Kidney tubule cell (primary cell): ENCODE measurements at regions not wholly inside any gene's neighbourhood (a gene's known extent, or its start where the extent isn't known, plus 50 kb on each side); places are given as distances from the start of the nearest gene placed in this dataset.

Experiments
- DNase-seq: peaks from one replicate; pipeline ENCODE4 v3.0.0-alpha.2; 2018; ENCODE audit warnings: low spot score

DNA sequence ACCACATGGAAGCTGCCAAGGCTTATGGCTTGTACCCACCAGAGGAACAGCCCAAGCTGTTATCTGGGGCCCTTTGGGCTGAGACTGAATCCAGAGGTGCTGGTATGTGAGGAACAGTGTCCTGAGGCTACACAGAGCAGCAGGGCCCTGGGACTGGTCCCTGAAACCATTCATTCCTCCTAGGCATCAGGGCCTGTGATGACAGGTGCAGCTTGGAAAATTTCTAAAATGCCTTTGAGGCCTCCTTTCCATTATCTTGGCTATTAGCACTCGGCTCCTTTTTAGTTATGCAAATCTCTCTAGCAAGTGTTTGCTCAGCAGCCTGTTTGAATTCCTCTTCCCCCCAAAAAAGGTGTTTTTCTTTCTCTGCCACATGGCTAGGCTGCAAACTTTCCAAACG, 1151.7 kb upstream of the LRRN3 start:
- DNase-seq = no peak

DNA sequence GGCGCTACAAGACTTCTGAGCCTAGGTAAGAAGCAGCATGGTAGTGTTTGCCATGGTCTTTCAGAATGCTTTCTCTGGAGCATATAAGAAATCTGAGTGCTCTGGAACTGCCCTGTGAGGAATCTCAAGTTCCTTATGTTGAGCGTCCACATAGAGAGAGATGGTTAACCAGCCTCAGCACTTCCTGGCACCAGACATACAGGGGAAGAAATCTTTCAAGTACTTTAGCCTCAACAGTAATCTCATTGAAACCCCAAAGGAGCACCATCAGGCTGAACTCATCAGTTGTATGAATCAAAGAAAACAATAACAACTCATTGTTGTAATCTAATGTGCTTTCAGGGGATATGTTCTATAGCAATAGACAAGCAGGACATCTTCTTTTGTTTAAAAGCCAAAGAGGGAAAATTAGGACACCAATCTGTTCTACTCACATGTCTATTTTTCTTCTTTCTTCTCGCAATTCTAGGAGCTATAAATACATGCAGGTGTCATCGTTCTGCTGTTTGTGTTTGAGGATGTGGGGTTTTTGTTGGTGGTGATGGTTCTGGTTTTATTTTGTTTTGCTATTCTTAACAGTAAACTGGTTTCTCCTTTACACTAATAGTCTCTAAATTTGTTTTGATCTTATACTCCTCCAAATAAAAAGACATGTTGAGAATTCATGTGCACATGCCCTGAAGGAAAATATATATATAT, 1145.0 kb upstream of the LRRN3 start:
- no peak for DNase-seq

DNA sequence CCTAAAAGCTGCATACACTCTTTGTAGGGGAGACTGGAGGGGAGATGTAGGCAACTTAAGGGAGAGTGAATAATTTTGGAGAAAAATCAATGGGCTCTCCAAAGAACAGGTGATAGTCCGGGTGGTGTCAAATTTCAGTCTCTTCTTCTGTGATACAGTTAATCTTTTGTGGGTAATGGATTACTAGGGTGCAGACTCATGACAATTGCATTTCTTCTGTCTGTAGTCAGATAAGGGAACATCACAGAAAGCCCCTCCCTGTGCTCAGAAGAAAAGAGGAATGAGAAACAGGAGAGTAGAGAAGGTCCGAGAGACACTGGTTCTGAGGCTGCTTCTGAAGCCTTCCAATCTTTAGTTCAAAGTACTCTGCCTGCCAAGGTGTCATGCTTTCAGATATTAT, 1140.7 kb upstream of the LRRN3 start:
- peak; percentile 78 for DNase-seq

DNA sequence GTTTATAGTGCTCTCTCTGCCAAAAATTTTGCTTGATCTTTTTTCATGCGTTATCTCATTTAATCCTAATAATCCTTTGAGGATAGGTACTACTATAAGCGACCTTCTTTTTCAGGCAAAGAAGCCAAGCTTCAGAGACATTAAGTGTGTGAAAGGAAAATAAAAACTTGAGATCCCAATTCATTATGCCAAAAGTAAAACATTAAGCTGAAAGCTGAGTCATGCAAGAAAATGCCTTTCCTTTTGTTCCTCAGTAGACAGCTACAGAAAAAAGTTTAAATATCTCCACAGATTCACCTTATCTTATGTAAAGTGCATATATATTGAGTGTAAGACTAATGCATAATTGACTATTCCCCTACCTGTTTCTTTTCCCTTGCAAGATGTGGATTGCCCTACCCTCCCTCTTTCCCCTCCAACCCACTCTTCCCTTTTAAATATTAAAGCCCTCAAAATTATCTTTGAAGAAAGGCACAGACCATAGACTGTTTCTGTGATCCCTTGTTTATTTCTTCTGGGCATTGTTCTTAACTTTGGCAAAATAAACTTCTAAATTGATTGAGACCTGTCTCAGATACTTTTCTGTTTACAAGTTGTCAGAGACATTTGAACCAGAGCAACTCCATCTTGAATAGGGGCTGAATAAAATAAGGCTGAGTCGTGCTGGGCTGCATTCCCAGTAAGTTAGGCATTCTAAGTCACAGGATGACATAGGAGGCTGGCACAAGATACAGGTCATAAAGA, 1139.9 kb upstream of the LRRN3 start:
- peak; percentile 65 for DNase-seq

DNA sequence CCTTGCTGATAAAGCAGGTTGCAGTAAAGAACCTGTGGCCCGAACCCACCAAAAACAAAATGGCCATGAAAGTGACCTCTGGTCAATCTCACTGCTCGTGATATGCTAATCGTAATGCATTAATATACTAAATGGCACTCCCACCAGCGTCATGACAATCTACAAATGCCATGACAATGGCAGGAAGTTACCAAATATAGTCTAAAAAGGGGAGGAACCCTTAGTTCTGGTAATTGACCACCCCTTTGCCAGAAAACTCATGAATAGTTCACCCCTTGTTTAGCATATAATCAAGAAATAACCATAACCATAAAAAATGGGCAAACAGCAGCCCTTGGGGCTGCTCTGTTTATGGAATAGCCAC, 1139.4 kb upstream of the LRRN3 start:
- DNase-seq = no peak

DNA sequence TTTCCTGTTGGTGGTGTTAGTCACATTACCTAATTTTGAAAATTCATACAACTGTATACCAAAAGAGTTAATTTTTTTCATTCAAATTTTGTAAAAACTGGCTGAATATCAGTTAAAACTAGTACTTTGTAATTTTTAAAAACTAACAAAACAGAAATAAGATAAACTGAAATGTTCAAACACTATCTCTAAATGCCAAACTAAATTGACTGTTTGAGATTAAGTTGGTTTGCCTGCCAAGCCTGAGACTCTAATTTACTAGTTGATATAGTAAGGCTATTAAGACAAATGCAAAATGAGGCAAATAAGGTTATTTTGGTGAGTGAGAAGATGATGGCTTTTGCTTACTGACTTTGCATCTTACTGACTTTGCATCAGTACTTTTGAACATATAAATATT, 1134.9 kb upstream of the LRRN3 start:
- DNase-seq = no peak

DNA sequence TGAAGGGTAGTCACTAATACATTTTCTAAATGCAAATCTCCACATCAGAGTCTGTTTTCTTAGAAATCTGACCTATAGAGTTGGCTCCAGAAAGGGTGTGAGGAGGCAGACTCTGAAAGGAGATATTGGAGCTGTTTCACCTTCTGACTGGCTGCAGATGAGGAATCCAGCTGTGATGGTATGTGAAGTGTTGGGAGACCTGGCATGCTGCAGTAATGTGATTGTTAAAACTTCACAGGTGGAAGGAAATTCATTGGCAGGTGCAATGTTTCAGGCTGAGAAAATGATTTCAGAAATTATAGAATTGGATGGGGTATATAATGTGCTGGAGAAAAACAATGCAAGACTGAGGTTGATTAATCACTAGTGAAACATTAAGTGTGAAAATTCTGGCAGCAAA, 1134.0 kb upstream of the LRRN3 start:
- DNase-seq = no peak

DNA sequence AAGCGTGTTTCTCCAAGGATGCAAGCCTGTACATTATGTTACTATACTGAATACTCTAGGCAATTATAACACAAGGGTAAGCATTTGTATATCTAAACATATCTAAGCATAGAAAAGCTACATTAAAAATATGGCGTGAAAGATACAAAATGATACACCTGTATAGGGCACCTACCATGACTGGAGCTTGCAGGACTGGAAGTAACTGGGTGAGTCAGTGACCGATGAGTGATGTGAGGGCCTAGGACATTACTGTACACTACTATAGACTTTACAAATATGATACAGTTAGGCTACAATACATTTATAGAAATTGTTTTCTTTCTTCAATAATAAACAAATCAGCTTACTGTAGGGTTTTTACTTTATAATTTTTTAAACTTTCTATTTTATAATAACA, 1127.2 kb upstream of the LRRN3 start:
- peak; percentile 20 for DNase-seq

DNA sequence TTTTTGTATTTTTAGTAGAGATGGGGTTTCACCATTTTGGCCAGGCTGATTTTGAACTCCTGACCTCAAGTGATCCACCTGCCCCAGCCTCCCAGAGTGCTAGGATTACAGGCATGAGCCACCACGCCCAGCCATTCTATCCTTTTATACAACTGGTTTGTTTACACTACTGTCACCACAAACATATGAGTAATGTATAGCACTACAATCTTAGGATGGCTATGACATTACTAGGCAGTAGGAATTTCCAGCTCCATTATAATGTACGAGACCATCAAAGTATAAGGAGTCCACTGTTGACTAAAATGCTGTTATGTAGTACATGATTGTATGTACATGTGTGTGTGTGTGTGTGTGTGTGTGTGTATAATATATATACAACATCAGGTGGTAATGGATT, 1126.1 kb upstream of the LRRN3 start:
- peak; percentile 18 for DNase-seq

DNA sequence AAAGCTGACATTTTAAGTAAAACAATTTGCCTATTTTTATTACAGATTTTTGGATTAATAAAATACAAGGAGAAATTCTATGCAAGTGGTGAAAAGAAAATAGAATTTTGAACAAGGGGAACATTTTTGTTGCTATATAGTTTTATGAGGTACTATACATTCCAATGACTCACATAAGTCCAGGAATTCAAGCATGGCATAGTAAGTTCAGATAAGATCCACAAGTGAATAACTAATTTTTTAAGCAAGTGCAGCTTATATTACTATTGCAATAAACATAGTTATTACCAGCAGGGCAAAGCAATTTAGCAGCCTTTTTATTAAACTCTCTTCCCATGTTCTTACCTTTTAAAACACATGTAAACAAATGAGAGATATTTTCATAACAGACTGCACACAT, 1123.5 kb upstream of the LRRN3 start:
- no peak for DNase-seq

DNA sequence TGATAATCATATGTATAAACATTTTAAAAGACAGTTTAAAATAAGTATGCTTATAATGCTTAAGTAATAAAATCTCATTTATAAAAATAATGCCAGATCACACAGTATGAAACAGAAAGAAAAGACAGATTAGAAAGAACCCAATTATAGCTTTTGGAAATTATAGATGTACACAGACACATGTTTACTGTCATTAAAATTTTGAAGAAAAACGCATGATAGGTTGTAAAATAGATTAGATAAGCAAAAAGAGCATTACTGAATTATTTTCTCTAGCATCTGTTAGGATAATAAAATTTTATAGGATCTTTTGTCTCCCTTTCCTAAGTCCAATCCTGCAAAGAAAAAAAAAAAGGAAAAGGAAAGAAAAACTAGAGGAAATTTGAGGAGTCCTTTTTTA, 1107.3 kb upstream of the LRRN3 start:
- DNase-seq = no peak

DNA sequence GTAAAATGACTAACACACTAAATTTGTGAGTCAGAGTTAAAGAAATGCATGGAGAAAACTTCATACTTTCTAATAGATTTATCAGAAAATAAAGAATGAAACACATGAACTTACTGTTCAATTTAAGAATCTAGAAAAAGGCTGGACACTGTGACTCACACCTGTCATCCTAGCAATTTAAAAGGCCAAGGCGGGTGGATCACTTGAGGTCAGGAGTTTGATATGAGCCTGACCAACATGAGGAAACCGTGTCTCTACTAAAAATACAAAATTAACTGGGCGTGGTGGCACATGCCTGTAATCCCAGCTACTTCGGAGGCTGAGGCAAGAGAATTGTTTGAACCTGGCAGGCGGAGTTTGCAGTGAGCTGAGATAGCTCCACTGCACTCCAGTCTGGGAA, 1106.2 kb upstream of the LRRN3 start:
- DNase-seq = peak; percentile 20

DNA sequence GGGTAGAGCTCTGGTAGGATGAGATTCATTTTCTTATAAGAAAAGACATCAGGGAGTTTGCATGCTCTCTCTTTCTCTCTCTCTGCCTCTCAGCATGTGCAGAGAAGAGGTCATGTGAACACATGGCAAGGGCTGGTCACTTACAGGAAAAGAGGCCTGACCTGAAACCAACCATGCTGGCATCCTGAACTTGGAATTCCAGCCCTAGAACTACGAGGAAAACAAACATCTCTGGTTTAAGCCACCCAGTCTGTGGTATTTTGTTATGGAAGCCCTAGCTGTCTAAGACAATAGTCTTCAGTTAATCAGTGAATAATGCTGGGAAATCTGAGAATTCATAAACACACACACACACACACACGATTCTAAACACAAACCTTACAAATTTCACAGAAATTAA, 1104.2 kb upstream of the LRRN3 start:
- peak; percentile 27 for DNase-seq

DNA sequence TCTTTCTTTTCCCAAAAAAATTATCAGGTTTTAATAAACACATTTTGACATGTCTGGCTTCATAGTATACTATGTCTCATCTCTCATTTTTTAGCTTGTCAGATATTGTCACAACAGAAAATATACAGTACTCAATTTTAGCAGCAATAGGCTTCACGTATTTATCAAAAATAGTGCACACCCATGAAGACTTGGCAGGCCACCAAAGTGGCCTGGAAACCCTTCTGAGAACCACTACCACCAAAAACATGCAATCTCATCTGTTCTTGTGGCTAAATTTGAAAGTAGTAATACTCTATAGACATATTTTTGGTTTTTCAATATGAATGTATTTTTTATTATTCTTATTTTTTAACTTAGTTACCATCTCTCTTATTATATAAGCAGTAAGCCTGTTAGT, 1094.5 kb upstream of the LRRN3 start:
- DNase-seq = no peak

DNA sequence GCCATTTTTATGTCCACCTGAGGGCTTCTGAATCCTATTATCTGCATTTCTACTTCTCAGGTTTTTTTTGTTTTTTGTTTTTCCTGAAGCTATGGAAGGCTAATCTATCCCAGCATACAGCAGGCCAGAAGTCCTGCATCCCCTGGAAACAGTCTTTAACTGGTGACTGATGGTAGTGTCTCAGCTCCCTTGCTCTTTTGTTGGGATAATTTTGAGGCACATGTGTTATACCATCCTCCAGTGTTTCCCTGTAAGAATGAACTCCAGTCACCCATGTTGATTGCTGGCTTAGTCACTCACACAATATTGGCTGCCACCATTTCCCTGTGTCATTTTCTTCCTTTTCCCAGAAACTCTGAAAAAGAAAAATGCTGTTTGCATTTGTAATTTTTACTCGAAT, 1094.0 kb upstream of the LRRN3 start:
- DNase-seq = peak; percentile 43

DNA sequence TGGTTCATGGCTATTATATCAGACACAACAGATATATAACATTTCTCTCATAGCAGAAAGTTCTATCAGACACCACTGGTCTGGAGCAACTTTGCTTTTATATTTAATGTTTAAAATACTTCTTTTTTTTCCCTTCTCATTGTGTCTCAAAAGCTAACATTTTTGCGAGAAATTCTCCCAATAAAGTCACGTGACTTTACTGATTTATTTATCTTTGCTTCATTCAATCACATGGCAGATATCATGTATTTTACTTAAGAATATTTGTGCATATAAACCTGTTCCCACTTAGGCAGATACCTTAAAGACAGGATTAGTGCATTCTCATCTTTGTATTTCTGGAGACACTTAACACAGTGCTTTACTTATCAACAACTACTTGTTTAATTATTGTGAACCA, 1093.1 kb upstream of the LRRN3 start:
- no peak for DNase-seq

DNA sequence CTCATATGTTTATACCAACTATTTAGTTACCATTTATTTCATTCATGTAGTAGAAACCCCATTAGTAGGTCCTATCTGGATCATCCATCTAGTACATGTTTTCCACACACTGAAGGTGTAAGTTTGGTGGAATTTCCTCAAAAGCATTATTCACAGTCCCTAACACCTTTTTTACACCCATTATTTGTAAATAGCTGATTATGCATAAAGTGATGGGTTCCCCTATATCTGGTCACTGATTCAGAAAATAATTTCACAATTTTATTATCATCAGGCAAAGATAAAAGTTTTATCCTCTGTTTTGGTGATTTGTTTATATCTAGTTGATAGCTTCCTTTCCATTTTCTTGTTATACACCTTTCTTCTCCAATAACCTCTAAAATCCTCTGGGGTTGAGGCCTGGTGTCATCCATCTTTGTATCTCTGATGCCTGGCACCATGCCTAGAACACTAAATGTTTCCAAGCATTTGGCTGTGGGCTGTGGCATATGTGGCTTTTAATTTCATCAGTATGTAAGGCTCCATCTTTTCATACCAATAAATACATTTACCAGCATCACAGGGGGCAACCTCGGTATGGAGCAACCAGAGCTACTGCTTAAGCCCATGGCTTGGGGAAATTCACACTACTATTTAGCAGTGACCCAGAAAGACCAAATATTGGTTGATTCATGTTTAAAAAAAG, 1089.5 kb upstream of the LRRN3 start:
- DNase-seq = no peak

DNA sequence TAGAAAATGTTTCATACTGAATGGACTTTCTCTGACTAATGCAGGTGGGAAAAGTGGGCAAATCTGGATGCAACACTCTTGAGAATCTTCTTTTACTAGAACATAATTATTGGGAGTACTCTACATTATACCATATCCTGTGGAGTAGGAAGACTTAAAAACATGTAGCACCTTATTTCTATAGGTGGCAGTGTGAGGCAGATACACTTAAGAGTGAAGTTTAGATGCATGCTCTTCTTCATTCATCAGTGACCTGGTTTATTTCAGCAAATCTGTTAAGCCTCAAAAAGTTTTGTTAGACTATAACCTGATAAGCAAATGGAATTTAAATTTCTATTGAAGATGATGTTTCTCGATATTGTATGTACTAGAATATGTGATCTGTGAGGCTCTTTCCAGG, 1087.1 kb upstream of the LRRN3 start:
- DNase-seq = no peak

DNA sequence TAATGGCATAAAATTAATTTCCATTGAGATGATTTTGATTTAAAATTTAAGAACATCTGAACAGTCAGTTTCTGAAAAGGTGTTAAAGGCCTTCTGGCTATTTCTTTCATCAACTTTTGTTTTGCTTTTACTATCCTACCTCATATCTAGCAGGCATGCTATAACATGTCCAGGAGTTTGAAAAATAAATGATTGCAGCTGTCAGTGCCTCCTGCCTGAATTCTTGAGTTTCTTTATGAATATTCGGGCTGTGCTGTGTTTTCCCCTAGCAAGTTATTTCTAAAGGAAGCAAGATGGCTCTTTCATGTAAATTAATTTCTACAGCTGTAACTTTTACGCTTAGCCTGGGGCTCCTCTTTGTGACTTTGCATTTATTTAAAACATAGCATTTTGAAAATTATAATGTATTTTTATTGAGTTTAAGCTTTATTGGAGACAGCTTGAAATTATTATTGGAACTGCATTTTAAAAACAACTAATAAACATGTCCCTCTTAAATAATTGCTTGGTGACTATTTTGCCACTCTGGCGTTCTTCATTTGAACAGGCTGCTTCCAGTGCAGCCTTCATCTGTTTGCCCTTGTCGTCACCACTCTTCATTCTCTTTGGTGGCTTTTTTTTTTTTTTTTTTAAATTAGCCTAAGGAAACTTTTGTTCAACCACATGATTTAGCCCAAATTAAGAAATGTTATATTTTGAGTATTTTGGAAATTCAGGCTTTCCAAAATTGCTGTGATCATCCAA, 1083.4 kb upstream of the LRRN3 start:
- no peak for DNase-seq

DNA sequence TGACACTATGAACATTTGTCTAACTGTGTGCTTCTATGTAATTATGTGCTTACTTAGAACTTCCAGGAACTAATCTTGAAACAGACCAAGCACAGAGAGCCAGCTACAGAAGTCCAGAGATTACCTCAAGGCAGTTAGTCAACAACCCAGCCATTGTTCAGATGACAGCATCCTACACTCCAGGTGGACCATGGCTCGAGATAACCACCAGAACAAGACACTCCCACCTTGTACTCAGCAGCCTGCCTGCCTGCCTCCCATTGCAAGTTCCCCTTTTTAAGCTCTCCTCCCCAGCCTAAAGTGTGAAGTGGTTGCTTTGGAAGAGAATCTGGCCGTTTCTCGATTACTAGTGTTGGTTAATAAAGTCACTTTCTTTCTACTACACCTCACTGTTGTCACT, 1080.6 kb upstream of the LRRN3 start:
- DNase-seq = no peak

DNA sequence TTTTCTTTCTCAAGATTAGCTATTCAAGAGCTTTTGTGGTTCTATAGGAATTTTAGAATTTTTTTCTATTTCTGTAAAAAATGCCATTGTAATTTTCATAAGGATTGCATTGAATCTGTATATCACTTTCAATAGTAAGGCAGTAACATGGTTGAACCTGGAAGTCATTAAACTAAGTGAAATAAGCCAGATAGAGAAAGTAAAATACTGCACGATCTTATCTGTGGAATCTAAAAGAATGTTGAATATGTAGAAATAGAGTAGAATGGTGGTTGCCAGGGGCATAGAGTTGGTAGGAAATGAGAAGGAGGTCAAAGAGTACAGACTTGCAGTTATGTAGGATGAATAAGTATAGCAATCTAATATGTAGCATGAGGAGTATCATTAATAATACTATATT, 1073.5 kb upstream of the LRRN3 start:
- no peak for DNase-seq

DNA sequence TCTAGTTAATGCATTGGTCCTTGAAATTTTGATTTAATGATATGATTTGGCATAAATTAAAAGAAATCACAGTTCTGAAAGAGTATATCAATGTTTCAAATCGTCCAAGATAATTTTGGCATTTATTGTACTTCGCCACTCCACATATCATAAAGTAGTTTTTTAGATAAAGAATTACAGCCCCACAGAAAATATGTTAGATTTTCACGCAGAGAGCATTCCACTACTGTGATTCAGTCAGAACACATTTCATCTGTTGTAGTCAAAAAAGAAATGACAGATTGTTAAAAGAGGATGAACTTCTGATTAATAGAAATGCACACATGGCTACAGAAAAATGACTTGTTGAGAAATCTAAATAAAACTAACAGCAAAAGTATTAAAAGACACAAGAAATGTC, 1063.5 kb upstream of the LRRN3 start:
- no peak for DNase-seq

DNA sequence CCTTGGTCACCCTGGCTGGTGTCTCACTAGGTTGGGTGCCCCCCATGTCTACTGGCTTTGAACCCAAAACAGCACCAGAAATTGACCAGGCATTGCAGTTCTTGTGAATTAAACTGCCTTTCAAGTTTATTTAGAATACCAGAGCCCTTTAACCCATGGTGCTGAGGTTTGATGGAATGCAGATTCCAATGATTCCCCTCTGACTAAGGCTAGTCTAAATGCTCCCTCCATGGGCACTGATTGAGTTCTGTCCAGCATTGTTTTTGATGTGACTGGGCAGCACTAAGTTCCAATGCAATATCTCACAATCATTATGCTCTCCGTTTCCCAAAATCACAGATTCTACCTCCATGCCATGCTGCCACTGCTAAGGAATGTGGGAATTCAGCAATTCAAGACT, 1047.4 kb upstream of the LRRN3 start:
- DNase-seq = peak; percentile 3
